Heart right ventricle (tissue), 16 donors: ENCODE measurements at regions not wholly inside any gene's neighbourhood (a gene's known extent, or its start where the extent isn't known, plus 50 kb on each side); places are given as distances from the start of the nearest gene placed in this dataset.

Experiments
- ATAC-seq, 8 donors: fragments of 200-7000 bp; cut with Tn5 transposase; one replicate each; pipeline ENCODE4 v1.9.1; 2020; ENCODE audit warnings: mild to moderate bottlenecking in 8 of 8, moderate library complexity in 8 of 8, moderate number of reproducible peaks in 1 of 8
- DNase-seq, 2 donors: peaks; one replicate each; pipeline ENCODE4 v3.0.0-alpha.2; 2020
- H3K27ac ChIP-seq, 10 donors: fragments of 200-600 bp; sonication (generic) in 2 of 10; one replicate each; pipeline versions ENCODE4 v1.5.0 to v1.8.0; 2020 to 2022; ENCODE audit warnings: mild to moderate bottlenecking in 3 of 10
- H3K27me3 ChIP-seq, 7 donors: fragments of 200-600 bp; one replicate each; pipeline ENCODE4 v1.8.0; 2021 to 2022; ENCODE audit warnings: mild to moderate bottlenecking in 2 of 7
- H3K36me3 ChIP-seq, 9 donors: fragments of 200-600 bp; sonication (generic) in 1 of 9; one replicate each; pipeline versions ENCODE4 v1.5.0 to v1.8.0; 2020 to 2022; ENCODE audit warnings: mild to moderate bottlenecking in 2 of 9
- H3K4me1 ChIP-seq, 9 donors: fragments of 200-600 bp; sonication (generic) in 1 of 9; one replicate each; pipeline versions ENCODE4 v1.5.0 to v1.8.0; 2020 to 2022; ENCODE audit warnings: mild to moderate bottlenecking in 4 of 9
- H3K4me3 ChIP-seq, 10 donors: fragments of 200-600 bp; sonication (generic) in 2 of 10; one replicate each; pipeline versions ENCODE4 v1.5.0 to v1.8.0; 2020 to 2022; ENCODE audit warnings: mild to moderate bottlenecking in 7 of 10, moderate library complexity in 2 of 10
- H3K9me3 ChIP-seq, 11 donors: fragments of 200-600 bp in 10 of 11; sonication (generic) in 2 of 11; one replicate each; pipeline versions ENCODE4 v1.5.0 to v1.8.0; 2013 to 2022; ENCODE audit warnings: mild to moderate bottlenecking in 2 of 11, control low read depth in 1 of 11, moderate library complexity in 1 of 11
- CTCF ChIP-seq, 9 donors: fragments of 200-600 bp; sonication (generic) in 2 of 9; IDR thresholded peaks; one replicate each; pipeline versions ENCODE4 v1.5.0 to v1.8.0; 2021 to 2022; ENCODE audit warnings: antibody characterized with exemption in 9 of 9, mild to moderate bottlenecking in 5 of 9, moderate library complexity in 1 of 9
- WGBS, 2 donors: extraction: QIAGEN DNeasy Blood & Tissue Kit; methylation state at CpG; one replicate each; pipeline ENCODE4 v1.1.7; 2013; ENCODE audit warnings: inconsistent platforms in 1 of 2; 5-methylcytosine and 5-hydroxymethylcytosine counted together
- intact Hi-C, 10 donors: fragments of 100-400 bp; cut with DNase I; formaldehyde crosslinking; loops; one replicate each; pipeline versions ENCODE4 v1.11.1 to v1.14.2; 2022
- donor health status: Arrhythmogenic right ventricular cardiomyopathy.
- donor health status: ischemic (EF 13 %, LVEDD 7.1; RV severe dilation, severe dysfunction).
- donor health status: healthy with polysubstance abuse.
- donor health status: DM: no; HTN: yes; CAD: no.
- donor health status: DM: no; HTN: no; CAD: no.
- donor health status: ischemic (EF 25% LVEDD 6.9; RV normal size, moderate dysfunction).
- donor health status: ischemic (EF 25% LVEDD 5.7; RV mildly dilated, moderate dysfunction).
- donor health status: healthy.
- donor health status: DM: yes; HTN: yes; CAD: no.
- donor health status: Ischemic cardiomyopathy.
- donor health status: ischemic (EF 35%, LVEDD 5.7; RV mildly dilated, moderate dysfunction).
- donor health status: nonischemic (EF 11% LVEDD 7.7; RV severe dilation, severe dysfunction).
- donor health status: DM: yes; HTN: yes; CAD: no.
- donor health status: PGD.
- donor health status: ischemic (EF 29% LVEDD 5.4; RV normal size, mild dysfunction).
- donor health status: nonischemic (EF 23%, LVEDD 6.1; RV moderate dilation, normal function).

GRCh38 chr5:28450997-28451396 is 1412.6 kb upstream of the CDH9 start:
- H3K4me3 ChIP-seq, result no peak overlapping the region
- H3K4me1 ChIP-seq, result no peaks in the 10 kb centered on the region
- ATAC-seq (no peak), DNase-seq (no peak)
- TF ChIP-seq CTCF (IDR thresholded peaks at IDR 0.05), result no peak
- H3K9me3 ChIP-seq, result peaks cover 0 to 27% (median 7%) of the 10 kb centered on the region in 11 donors
- H3K27ac ChIP-seq, result no peak overlapping the region
- WGBS, 2 donors, result 45 to 49% methylated on average over 3 of the region's 3 CpGs
- H3K27me3 ChIP-seq, result no peaks in the 10 kb centered on the region
- intact Hi-C loops, result no loop called here
- no peaks in the 10 kb centered on the region for H3K36me3 ChIP-seq

- ATAC-seq (no peak), DNase-seq (no peak)
- Histone ChIP-seq H3K9me3 (peaks cover 0 to 49% (median 12%) of the 10 kb centered on the region in 11 donors), H3K36me3 (no peaks in the 10 kb centered on the region), H3K27me3 (no peaks in the 10 kb centered on the region), H3K4me1 (no peaks in the 10 kb centered on the region), H3K27ac (no peak overlapping the region), H3K4me3 (no peak overlapping the region)
- TF ChIP-seq CTCF (IDR thresholded peaks at IDR 0.05), result no peak
- intact Hi-C loops, result no loop called here
- 76 to 88% methylated on average over 4 of the region's 4 CpGs for WGBS, 2 donors
Measured at GRCh38 chr5:28448791-28449190, 1410.4 kb upstream of the CDH9 start.

GRCh38 chr5:28430565-28431178 is 1392.3 kb upstream of the CDH9 start:
- no peaks in the 10 kb centered on the region for H3K4me1 ChIP-seq
- ATAC-seq (no peak), DNase-seq (no peak)
- no peaks in the 10 kb centered on the region for H3K27me3 ChIP-seq
- peaks cover 0 to 31% (median 0%) of the 10 kb centered on the region in 11 donors for H3K9me3 ChIP-seq
- TF ChIP-seq CTCF (IDR thresholded peaks at IDR 0.05), result no peak
- 61 to 63% methylated on average over 5 of the region's 5 CpGs for WGBS, 2 donors
- H3K36me3 ChIP-seq, result no peaks in the 10 kb centered on the region
- intact Hi-C loops, result no loop called here
- no peak overlapping the region for H3K4me3 ChIP-seq
- no peak overlapping the region for H3K27ac ChIP-seq

- WGBS, 2 donors, result 70 to 77% methylated on average over 3 of the region's 3 CpGs
- intact Hi-C loops, result no loop called here
- H3K4me3 ChIP-seq, result no peak overlapping the region
- H3K4me1 ChIP-seq, result no peaks in the 10 kb centered on the region
- H3K36me3 ChIP-seq, result no peaks in the 10 kb centered on the region
- H3K27ac ChIP-seq, result no peak overlapping the region
- no peaks in the 10 kb centered on the region for H3K27me3 ChIP-seq
- DNase-seq, result no peak
- no peak for ATAC-seq
- TF ChIP-seq CTCF (IDR thresholded peaks at IDR 0.05), result no peak
- H3K9me3 ChIP-seq, result peaks cover 0 to 18% (median 0%) of the 10 kb centered on the region in 11 donors
Measured at GRCh38 chr5:28421141-28421540, 1382.8 kb upstream of the CDH9 start.
